Peyer's patch (tissue), 4 donors: ENCODE measurements at regions not wholly inside any gene's neighbourhood (a gene's known extent, or its start where the extent isn't known, plus 50 kb on each side); places are given as distances from the start of the nearest gene placed in this dataset.
"Not testable (repeated sequence)": the region's sequence is repeated elsewhere in the genome, so short reads cannot be mapped to it uniquely, and the experiment has no call there.

ENCODE experiments used
- DNase-seq, 3 donors: peaks; one replicate each; pipeline ENCODE4 v3.0.0-alpha.2; 2017 to 2019
- H3K27ac ChIP-seq, 4 donors: fragments of 200-600 bp; sonication (generic); one replicate each; pipeline ENCODE4 v1.5.1; 2016 to 2019
- H3K27me3 ChIP-seq, 2 donors: fragments of 200-600 bp; sonication (generic); one replicate each; pipeline ENCODE4 v1.5.1; 2019
- H3K36me3 ChIP-seq, 3 donors: fragments of 200-600 bp; sonication (generic); one replicate each; pipeline ENCODE4 v1.5.1; 2016 to 2019
- H3K4me1 ChIP-seq, 4 donors: fragments of 200-600 bp; sonication (generic); one replicate each; pipeline ENCODE4 v1.5.1; 2016 to 2019
- H3K4me3 ChIP-seq, 4 donors: fragments of 200-600 bp; sonication (generic); 1 replicate in 3 of 4; 2 replicates in 1 of 4; pipeline ENCODE4 v1.5.1; 2016 to 2019; ENCODE audit warnings: mild to moderate bottlenecking in 1 of 4
- H3K9me3 ChIP-seq, 4 donors: fragments of 200-600 bp; sonication (generic); one replicate each; pipeline ENCODE4 v1.5.1; 2016 to 2019; ENCODE audit warnings: mild to moderate bottlenecking in 1 of 4
- CTCF ChIP-seq, 6 experiments: fragments of 450-650 bp in 4 of 6; fragments of 200-600 bp in 2 of 6; sonication (generic) in 1 of 6; IDR thresholded peaks; one replicate each; pipeline ENCODE4 v1.5.1; 2017 to 2019; ENCODE audit warnings: antibody characterized with exemption in 6 of 6, mild to moderate bottlenecking in 3 of 6, moderate library complexity in 1 of 6
- POLR2A ChIP-seq, 2 donors: fragments of 450-650 bp; IDR thresholded peaks; one replicate each; pipeline ENCODE4 v1.5.1; 2017; ENCODE audit warnings: antibody characterized with exemption in 2 of 2, mild to moderate bottlenecking in 2 of 2, moderate library complexity in 2 of 2

- no peak overlapping the region for H3K27ac ChIP-seq
- no peak for DNase-seq
These were observed 54.6 kb downstream of the DKK1 start for GRCh38 chr10:52368725-52369124.

DNA sequence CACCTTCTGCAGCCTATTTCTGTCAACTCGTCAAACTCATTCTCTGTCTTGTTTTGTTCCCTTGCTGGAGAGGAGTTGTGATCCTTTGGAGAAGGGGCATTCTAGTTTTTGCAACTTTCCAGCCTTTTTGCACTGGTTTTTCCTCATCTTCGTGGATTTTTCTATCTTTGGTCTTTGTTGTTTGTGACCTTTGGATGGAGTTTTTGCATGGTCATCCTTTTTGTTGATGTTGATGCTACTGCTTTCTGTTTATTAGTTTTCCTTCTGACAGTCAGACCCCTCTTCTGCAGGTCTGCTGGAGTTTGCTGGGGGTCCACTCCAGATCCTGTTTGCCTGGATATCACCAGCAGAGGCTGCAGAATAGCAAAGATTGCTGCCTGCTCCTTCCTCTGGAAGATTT lies 60.1 kb downstream of the DKK1 start:
- H3K27ac ChIP-seq, H3K9me3 ChIP-seq, H3K27me3 ChIP-seq, H3K4me3 ChIP-seq, DNase-seq, H3K4me1 ChIP-seq, H3K36me3 ChIP-seq: not testable (repeated sequence)

More at GRCh38 chr10:52368725-52369124, 54.6 kb downstream of the DKK1 start:
- Histone ChIP-seq H3K9me3 (no peaks in the 10 kb centered on the region), H3K36me3 (no peaks in the 10 kb centered on the region), H3K27me3 (no peaks in the 10 kb centered on the region), H3K4me3 (no peak overlapping the region), H3K4me1 (no peaks in the 10 kb centered on the region)
- TF ChIP-seq CTCF (IDR thresholded peaks at IDR 0.05) = no peak
- no peak for TF ChIP-seq POLR2A (IDR thresholded peaks at IDR 0.05)

- Histone ChIP-seq H3K27me3 (no peaks in the 10 kb centered on the region), H3K27ac (no peak overlapping the region), H3K4me3 (no peak overlapping the region), H3K4me1 (no peaks in the 10 kb centered on the region), H3K36me3 (no peaks in the 10 kb centered on the region), H3K9me3 (no peaks in the 10 kb centered on the region)
- TF ChIP-seq CTCF (IDR thresholded peaks at IDR 0.05) = no peak
- TF ChIP-seq POLR2A (IDR thresholded peaks at IDR 0.05) = no peak
- no peak for DNase-seq
These were observed 62.7 kb downstream of the DKK1 start for GRCh38 chr10:52376694-52377354.

- Histone ChIP-seq H3K4me1 (no peaks in the 10 kb centered on the region), H3K27ac (no peak overlapping the region), H3K9me3 (no peaks in the 10 kb centered on the region), H3K4me3 (no peak overlapping the region), H3K27me3 (no peaks in the 10 kb centered on the region), H3K36me3 (no peaks in the 10 kb centered on the region)
- TF ChIP-seq POLR2A (IDR thresholded peaks at IDR 0.05) = no peak
- no peak for TF ChIP-seq CTCF (IDR thresholded peaks at IDR 0.05)
- no peak for DNase-seq
These were observed 64.0 kb downstream of the DKK1 start for GRCh38 chr10:52378124-52378523.

- no peak for TF ChIP-seq POLR2A (IDR thresholded peaks at IDR 0.05)
- no peak for TF ChIP-seq CTCF (IDR thresholded peaks at IDR 0.05)
- H3K27me3 ChIP-seq = no peaks in the 10 kb centered on the region
- H3K4me1 ChIP-seq = no peaks in the 10 kb centered on the region
- H3K4me3 ChIP-seq = no peak overlapping the region
- no peaks in the 10 kb centered on the region for H3K9me3 ChIP-seq
- DNase-seq = no peak
- no peak overlapping the region for H3K27ac ChIP-seq
- no peaks in the 10 kb centered on the region for H3K36me3 ChIP-seq
These were observed 65.2 kb downstream of the DKK1 start for GRCh38 chr10:52379287-52379686.

- Histone ChIP-seq H3K9me3 (no peaks in the 10 kb centered on the region), H3K27ac (no peak overlapping the region), H3K4me3 (no peak overlapping the region), H3K27me3 (no peaks in the 10 kb centered on the region), H3K4me1 (no peaks in the 10 kb centered on the region), H3K36me3 (no peaks in the 10 kb centered on the region)
- DNase-seq = no peak
- TF ChIP-seq CTCF (IDR thresholded peaks at IDR 0.05) (no peak), POLR2A (IDR thresholded peaks at IDR 0.05) (no peak)
These were observed 69.0 kb downstream of the DKK1 start for GRCh38 chr10:52383088-52383487.
